ENCODE measurements at regions not wholly inside any gene's neighbourhood (a gene's known extent, or its start where the extent isn't known, plus 50 kb on each side); places are given as distances from the start of the nearest gene placed in this dataset.

- no peak for TF ChIP-seq REST (IDR thresholded peaks at IDR 0.05; ENCODE audit: insufficient read depth in 1 of 2, low read depth in 2 of 2, low read length in 2 of 2)
- TF ChIP-seq TAF1 (IDR thresholded peaks at IDR 0.05; ENCODE audit: borderline replicate concordance, insufficient read depth, low read length), result no peak
- TF ChIP-seq SIN3A (IDR thresholded peaks at IDR 0.05; ENCODE audit: borderline replicate concordance, insufficient read depth, low read length), result no peak
- TF ChIP-seq FOXP2 (optimal IDR thresholded peaks at IDR 0.05; ENCODE audit: borderline replicate concordance, extremely low read depth, extremely low read length, insufficient read depth), result no peak
- TF ChIP-seq POLR2AphosphoS5 (IDR thresholded peaks at IDR 0.05; ENCODE audit: low read depth, low read length), result no peak
These were observed 349.5 kb downstream of the GRIN2B start for GRCh38 chr12:13631873-13632272.

GRCh38 chr12:13630354-13630753 is 351.0 kb downstream of the GRIN2B start:
- TF ChIP-seq TAF1 (IDR thresholded peaks at IDR 0.05; ENCODE audit: borderline replicate concordance, insufficient read depth, low read length) (no peak), REST (IDR thresholded peaks at IDR 0.05; ENCODE audit: insufficient read depth in 1 of 2, low read depth in 2 of 2, low read length in 2 of 2) (no peak), FOXP2 (optimal IDR thresholded peaks at IDR 0.05; ENCODE audit: borderline replicate concordance, extremely low read depth, extremely low read length, insufficient read depth) (no peak), SIN3A (IDR thresholded peaks at IDR 0.05; ENCODE audit: borderline replicate concordance, insufficient read depth, low read length) (no peak), POLR2AphosphoS5 (IDR thresholded peaks at IDR 0.05; ENCODE audit: low read depth, low read length) (no peak)

- TF ChIP-seq SIN3A (IDR thresholded peaks at IDR 0.05; ENCODE audit: borderline replicate concordance, insufficient read depth, low read length) (no peak), POLR2AphosphoS5 (IDR thresholded peaks at IDR 0.05; ENCODE audit: low read depth, low read length) (no peak), REST (IDR thresholded peaks at IDR 0.05; ENCODE audit: insufficient read depth in 1 of 2, low read depth in 2 of 2, low read length in 2 of 2) (no peak), TAF1 (IDR thresholded peaks at IDR 0.05; ENCODE audit: borderline replicate concordance, insufficient read depth, low read length) (no peak), FOXP2 (optimal IDR thresholded peaks at IDR 0.05; ENCODE audit: borderline replicate concordance, extremely low read depth, extremely low read length, insufficient read depth) (no peak)
These were observed 353.3 kb downstream of the GRIN2B start for GRCh38 chr12:13628067-13628466.

GRCh38 chr12:13627536-13627935 is 353.9 kb downstream of the GRIN2B start:
- no peak for TF ChIP-seq REST (IDR thresholded peaks at IDR 0.05; ENCODE audit: insufficient read depth in 1 of 2, low read depth in 2 of 2, low read length in 2 of 2)

- TF ChIP-seq SIN3A (IDR thresholded peaks at IDR 0.05; ENCODE audit: borderline replicate concordance, insufficient read depth, low read length), result no peak
- TF ChIP-seq TAF1 (IDR thresholded peaks at IDR 0.05; ENCODE audit: borderline replicate concordance, insufficient read depth, low read length), result no peak
- TF ChIP-seq POLR2AphosphoS5 (IDR thresholded peaks at IDR 0.05; ENCODE audit: low read depth, low read length), result no peak
- no peak for TF ChIP-seq REST (IDR thresholded peaks at IDR 0.05; ENCODE audit: insufficient read depth in 1 of 2, low read depth in 2 of 2, low read length in 2 of 2)
- no peak for TF ChIP-seq FOXP2 (optimal IDR thresholded peaks at IDR 0.05; ENCODE audit: borderline replicate concordance, extremely low read depth, extremely low read length, insufficient read depth)
These were observed 368.1 kb downstream of the GRIN2B start for GRCh38 chr12:13613297-13613696.

Measured in PFSK-1 (cell line).